ENCODE measurements at regions not wholly inside any gene's neighbourhood (a gene's known extent, or its start where the extent isn't known, plus 50 kb on each side); places are given as distances from the start of the nearest gene placed in this dataset.
"Not testable (repeated sequence)": the region's sequence is repeated elsewhere in the genome, so short reads cannot be mapped to it uniquely, and the experiment has no call there.

- H3K9me3 ChIP-seq (ENCODE audit: control insufficient read depth in 1 of 2, low read length in 2 of 2): peaks cover 5 to 15% of the 10 kb centered on the region in 2 donors
These were observed 98.0 kb downstream of the DLL1 start for GRCh38 chr6:170192905-170193304.

GRCh38 chr6:170192101-170192500 is 98.8 kb downstream of the DLL1 start:
- not testable (repeated sequence) for H3K4me1 ChIP-seq (ENCODE audit: control insufficient read depth in 1 of 2, insufficient read depth in 2 of 2, low read length in 2 of 2); H3K4me3 ChIP-seq (ENCODE audit: low read depth in 1 of 2, low read length in 2 of 2); H3K27me3 ChIP-seq (ENCODE audit: control insufficient read depth in 1 of 2, insufficient read depth in 2 of 2, low read length in 2 of 2)

More at GRCh38 chr6:170192905-170193304, 98.0 kb downstream of the DLL1 start:
- no peaks in the 10 kb centered on the region for H3K4me1 ChIP-seq (ENCODE audit: control insufficient read depth in 1 of 2, insufficient read depth in 2 of 2, low read length in 2 of 2)
- no peak overlapping the region for H3K27ac ChIP-seq (ENCODE audit: low read depth, low read length)
- no peaks in the 10 kb centered on the region for H3K36me3 ChIP-seq (ENCODE audit: control insufficient read depth in 1 of 2, insufficient read depth in 2 of 2, low read length in 2 of 2)
- H3K9ac ChIP-seq (ENCODE audit: low read depth in 1 of 2, low read length in 2 of 2): no peak overlapping the region
- H3K4me3 ChIP-seq (ENCODE audit: low read depth in 1 of 2, low read length in 2 of 2): no peak overlapping the region
- no peaks in the 10 kb centered on the region for H3K27me3 ChIP-seq (ENCODE audit: control insufficient read depth in 1 of 2, insufficient read depth in 2 of 2, low read length in 2 of 2)

GRCh38 chr6:170190046-170190445 is 100.8 kb downstream of the DLL1 start:
- Histone ChIP-seq H3K9me3 (ENCODE audit: control insufficient read depth in 1 of 2, low read length in 2 of 2) (peaks cover 0 to under 1% of the 10 kb centered on the region in 2 donors), H3K9ac (ENCODE audit: low read depth in 1 of 2, low read length in 2 of 2) (no peak overlapping the region), H3K27me3 (ENCODE audit: control insufficient read depth in 1 of 2, insufficient read depth in 2 of 2, low read length in 2 of 2) (no peaks in the 10 kb centered on the region), H3K4me1 (ENCODE audit: control insufficient read depth in 1 of 2, insufficient read depth in 2 of 2, low read length in 2 of 2) (no peaks in the 10 kb centered on the region), H3K36me3 (ENCODE audit: control insufficient read depth in 1 of 2, insufficient read depth in 2 of 2, low read length in 2 of 2) (no peaks in the 10 kb centered on the region), H3K27ac (ENCODE audit: low read depth, low read length) (no peak overlapping the region), H3K4me3 (ENCODE audit: low read depth in 1 of 2, low read length in 2 of 2) (no peak overlapping the region)

More at GRCh38 chr6:170192101-170192500, 98.8 kb downstream of the DLL1 start:
- H3K27ac ChIP-seq (ENCODE audit: low read depth, low read length); H3K36me3 ChIP-seq (ENCODE audit: control insufficient read depth in 1 of 2, insufficient read depth in 2 of 2, low read length in 2 of 2); H3K9ac ChIP-seq (ENCODE audit: low read depth in 1 of 2, low read length in 2 of 2): not testable (repeated sequence)
- peaks cover 5 to 15% of the 10 kb centered on the region in 2 donors for H3K9me3 ChIP-seq (ENCODE audit: control insufficient read depth in 1 of 2, low read length in 2 of 2)

- no peak overlapping the region for H3K4me3 ChIP-seq (ENCODE audit: low read depth in 1 of 2, low read length in 2 of 2)
- no peaks in the 10 kb centered on the region for H3K27me3 ChIP-seq (ENCODE audit: control insufficient read depth in 1 of 2, insufficient read depth in 2 of 2, low read length in 2 of 2)
- H3K9ac ChIP-seq (ENCODE audit: low read depth in 1 of 2, low read length in 2 of 2): no peak overlapping the region
- no peaks in the 10 kb centered on the region for H3K36me3 ChIP-seq (ENCODE audit: control insufficient read depth in 1 of 2, insufficient read depth in 2 of 2, low read length in 2 of 2)
- no peaks in the 10 kb centered on the region for H3K9me3 ChIP-seq (ENCODE audit: control insufficient read depth in 1 of 2, low read length in 2 of 2)
- no peaks in the 10 kb centered on the region for H3K4me1 ChIP-seq (ENCODE audit: control insufficient read depth in 1 of 2, insufficient read depth in 2 of 2, low read length in 2 of 2)
- no peak overlapping the region for H3K27ac ChIP-seq (ENCODE audit: low read depth, low read length)
These were observed 101.6 kb downstream of the DLL1 start for GRCh38 chr6:170189236-170189635.

GRCh38 chr6:170188571-170189001 is 102.3 kb downstream of the DLL1 start:
- H3K27ac ChIP-seq (ENCODE audit: low read depth, low read length): no peak overlapping the region
- H3K4me1 ChIP-seq (ENCODE audit: control insufficient read depth in 1 of 2, insufficient read depth in 2 of 2, low read length in 2 of 2): no peaks in the 10 kb centered on the region
- no peaks in the 10 kb centered on the region for H3K36me3 ChIP-seq (ENCODE audit: control insufficient read depth in 1 of 2, insufficient read depth in 2 of 2, low read length in 2 of 2)
- no peaks in the 10 kb centered on the region for H3K27me3 ChIP-seq (ENCODE audit: control insufficient read depth in 1 of 2, insufficient read depth in 2 of 2, low read length in 2 of 2)
- no peaks in the 10 kb centered on the region for H3K9me3 ChIP-seq (ENCODE audit: control insufficient read depth in 1 of 2, low read length in 2 of 2)
- H3K4me3 ChIP-seq (ENCODE audit: low read depth in 1 of 2, low read length in 2 of 2): no peak overlapping the region
- no peak overlapping the region for H3K9ac ChIP-seq (ENCODE audit: low read depth in 1 of 2, low read length in 2 of 2)

GRCh38 chr6:170187669-170188566 is 103.0 kb downstream of the DLL1 start:
- H3K9me3 ChIP-seq (ENCODE audit: control insufficient read depth in 1 of 2, low read length in 2 of 2): no peaks in the 10 kb centered on the region
- H3K9ac ChIP-seq (ENCODE audit: low read depth in 1 of 2, low read length in 2 of 2): no peak overlapping the region
- H3K27ac ChIP-seq (ENCODE audit: low read depth, low read length): no peak overlapping the region
- H3K4me1 ChIP-seq (ENCODE audit: control insufficient read depth in 1 of 2, insufficient read depth in 2 of 2, low read length in 2 of 2): no peaks in the 10 kb centered on the region
- no peaks in the 10 kb centered on the region for H3K36me3 ChIP-seq (ENCODE audit: control insufficient read depth in 1 of 2, insufficient read depth in 2 of 2, low read length in 2 of 2)
- no peaks in the 10 kb centered on the region for H3K27me3 ChIP-seq (ENCODE audit: control insufficient read depth in 1 of 2, insufficient read depth in 2 of 2, low read length in 2 of 2)
- no peak overlapping the region for H3K4me3 ChIP-seq (ENCODE audit: low read depth in 1 of 2, low read length in 2 of 2)

GRCh38 chr6:170186941-170187668 is 103.8 kb downstream of the DLL1 start:
- Histone ChIP-seq H3K4me1 (ENCODE audit: control insufficient read depth in 1 of 2, insufficient read depth in 2 of 2, low read length in 2 of 2) (no peaks in the 10 kb centered on the region), H3K9me3 (ENCODE audit: control insufficient read depth in 1 of 2, low read length in 2 of 2) (no peaks in the 10 kb centered on the region), H3K27me3 (ENCODE audit: control insufficient read depth in 1 of 2, insufficient read depth in 2 of 2, low read length in 2 of 2) (peaks cover 0 to 5% of the 10 kb centered on the region in 2 donors), H3K27ac (ENCODE audit: low read depth, low read length) (no peak overlapping the region), H3K4me3 (ENCODE audit: low read depth in 1 of 2, low read length in 2 of 2) (no peak overlapping the region), H3K9ac (ENCODE audit: low read depth in 1 of 2, low read length in 2 of 2) (no peak overlapping the region), H3K36me3 (ENCODE audit: control insufficient read depth in 1 of 2, insufficient read depth in 2 of 2, low read length in 2 of 2) (no peaks in the 10 kb centered on the region)

- Histone ChIP-seq H3K4me1 (ENCODE audit: control insufficient read depth in 1 of 2, insufficient read depth in 2 of 2, low read length in 2 of 2) (no peaks in the 10 kb centered on the region), H3K27me3 (ENCODE audit: control insufficient read depth in 1 of 2, insufficient read depth in 2 of 2, low read length in 2 of 2) (peaks cover 0 to 9% of the 10 kb centered on the region in 2 donors), H3K9me3 (ENCODE audit: control insufficient read depth in 1 of 2, low read length in 2 of 2) (no peaks in the 10 kb centered on the region), H3K27ac (ENCODE audit: low read depth, low read length) (no peak overlapping the region), H3K4me3 (ENCODE audit: low read depth in 1 of 2, low read length in 2 of 2) (no peak overlapping the region), H3K9ac (ENCODE audit: low read depth in 1 of 2, low read length in 2 of 2) (no peak overlapping the region), H3K36me3 (ENCODE audit: control insufficient read depth in 1 of 2, insufficient read depth in 2 of 2, low read length in 2 of 2) (no peaks in the 10 kb centered on the region)
These were observed 104.6 kb downstream of the DLL1 start for GRCh38 chr6:170186006-170186935.

GRCh38 chr6:170185175-170185978 is 105.5 kb downstream of the DLL1 start:
- Histone ChIP-seq H3K9me3 (ENCODE audit: control insufficient read depth in 1 of 2, low read length in 2 of 2) (no peaks in the 10 kb centered on the region), H3K4me1 (ENCODE audit: control insufficient read depth in 1 of 2, insufficient read depth in 2 of 2, low read length in 2 of 2) (no peaks in the 10 kb centered on the region), H3K27ac (ENCODE audit: low read depth, low read length) (no peak overlapping the region), H3K27me3 (ENCODE audit: control insufficient read depth in 1 of 2, insufficient read depth in 2 of 2, low read length in 2 of 2) (peaks cover 0 to 9% of the 10 kb centered on the region in 2 donors), H3K4me3 (ENCODE audit: low read depth in 1 of 2, low read length in 2 of 2) (no peak overlapping the region), H3K36me3 (ENCODE audit: control insufficient read depth in 1 of 2, insufficient read depth in 2 of 2, low read length in 2 of 2) (no peaks in the 10 kb centered on the region), H3K9ac (ENCODE audit: low read depth in 1 of 2, low read length in 2 of 2) (no peak overlapping the region)

Data from duodenal mucosa (tissue), 2 donors.